NCI-H1105 treated with DMSO at 0.1 percent for 48 hours (cell line): ENCODE measurements at regions not wholly inside any gene's neighbourhood (a gene's known extent, or its start where the extent isn't known, plus 50 kb on each side); places are given as distances from the start of the nearest gene placed in this dataset.
"Not testable (repeated sequence)": the region's sequence is repeated elsewhere in the genome, so short reads cannot be mapped to it uniquely, and the experiment has no call there.

Experiments used
- DNase-seq: peaks from one replicate; lab custom pipeline; 2025; lab: John Stamatoyannopoulos, UW

DNA sequence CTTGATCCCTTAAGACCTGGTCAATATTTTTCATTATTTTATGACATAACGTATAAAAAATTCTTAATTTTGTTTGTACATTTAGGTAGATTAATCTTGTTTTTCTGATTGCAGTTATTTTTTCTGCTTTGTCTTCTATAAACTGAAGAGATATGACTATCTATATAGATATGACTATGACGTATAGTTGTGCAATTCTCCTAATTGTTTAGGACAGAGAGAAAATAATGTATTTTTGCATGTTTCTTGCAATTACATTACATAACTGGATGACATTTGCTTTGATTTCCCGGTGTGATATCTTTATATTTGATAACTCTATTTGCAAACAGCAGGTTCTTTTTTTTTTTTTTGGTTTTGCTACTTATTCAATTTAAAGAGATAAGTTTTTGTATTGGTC is 310.2 kb upstream of the REG3G start:
- DNase-seq: no peak

DNA sequence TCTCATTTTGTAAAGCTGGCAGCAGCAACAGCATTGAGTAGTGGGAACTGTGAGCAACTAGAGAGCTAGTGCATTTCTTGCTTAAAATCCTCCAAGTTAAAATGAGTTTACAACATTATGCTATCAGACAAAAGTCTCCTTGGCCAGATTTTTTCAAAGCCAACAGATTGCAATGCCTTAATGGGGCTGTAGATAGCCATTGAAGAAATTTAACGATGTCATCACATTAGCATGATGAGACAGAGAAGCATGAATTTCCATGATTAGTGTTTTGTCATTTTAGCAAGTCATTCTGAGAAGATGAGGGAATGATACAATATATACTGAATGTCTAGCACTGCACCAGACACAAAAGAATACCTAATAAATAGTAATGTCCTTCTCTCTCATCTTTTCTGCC is 307.5 kb upstream of the REG3G start:
- no peak for DNase-seq

DNA sequence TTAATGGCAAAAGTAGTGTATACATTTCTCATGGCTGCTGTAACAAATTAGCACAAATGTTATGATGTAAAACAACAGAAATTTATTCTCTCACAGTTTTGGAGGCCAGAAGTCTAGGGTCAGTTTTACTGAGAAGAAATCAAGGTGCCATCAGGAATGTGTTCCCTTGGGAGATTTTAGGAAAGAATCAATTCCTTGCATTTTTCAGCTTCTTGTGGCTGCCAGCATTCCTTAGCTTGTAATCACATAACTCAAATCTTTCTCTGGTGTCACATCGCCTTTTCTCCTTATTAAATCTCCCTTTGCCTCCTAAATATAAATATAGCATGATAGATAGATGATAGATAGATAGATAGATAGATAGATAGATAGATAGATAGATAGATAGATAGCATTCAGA is 307.0 kb upstream of the REG3G start:
- no peak for DNase-seq

DNA sequence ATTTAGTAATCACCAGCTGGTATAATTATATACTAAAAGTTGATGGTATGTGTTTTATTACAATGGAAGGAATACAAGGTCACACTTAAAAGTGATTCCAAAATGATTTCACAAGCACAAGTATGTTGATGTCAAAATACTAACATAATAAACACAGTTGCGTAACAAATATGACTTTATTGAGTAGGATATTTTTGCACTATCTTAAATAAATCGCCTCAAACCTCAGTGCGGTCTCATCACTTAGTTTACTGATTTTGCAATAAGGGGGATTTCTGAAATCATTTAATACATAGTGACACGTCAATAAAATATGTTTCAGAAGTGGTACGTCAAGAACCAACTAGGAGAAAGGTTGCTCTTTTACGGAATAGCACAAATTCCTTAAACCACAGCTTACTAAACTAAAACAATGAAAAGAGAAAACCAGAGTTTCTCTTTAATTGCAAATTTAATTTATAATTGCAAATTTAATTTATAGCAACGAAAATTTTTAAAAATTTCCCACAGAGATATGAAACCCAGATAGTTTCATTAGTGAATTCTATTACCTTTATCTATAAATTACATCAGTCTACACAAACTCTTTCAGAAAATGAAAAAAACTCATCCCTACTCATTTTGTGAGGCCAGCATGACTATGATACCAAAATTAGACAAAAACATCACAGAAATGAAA is 304.0 kb upstream of the REG3G start:
- DNase-seq: no peak

DNA sequence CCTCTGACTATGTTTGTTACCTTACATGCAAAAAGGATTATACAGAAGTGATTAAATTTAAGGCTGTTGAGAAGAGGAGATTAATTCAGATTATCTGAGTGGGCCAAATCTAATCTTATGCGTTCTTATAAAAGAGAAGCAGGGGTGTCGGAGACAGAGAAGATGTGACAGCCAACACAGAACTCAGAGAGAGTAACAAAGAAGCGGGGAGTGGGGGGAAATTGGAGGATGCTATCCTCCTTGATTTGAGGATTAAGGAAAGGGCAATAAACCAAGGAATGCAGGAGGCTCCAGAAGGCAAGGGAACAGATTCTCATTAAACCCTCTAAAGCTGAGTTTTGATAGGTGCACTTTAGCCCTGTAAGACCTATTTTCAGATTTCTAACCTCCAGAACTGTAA is 291.3 kb upstream of the REG3G start:
- no peak for DNase-seq

DNA sequence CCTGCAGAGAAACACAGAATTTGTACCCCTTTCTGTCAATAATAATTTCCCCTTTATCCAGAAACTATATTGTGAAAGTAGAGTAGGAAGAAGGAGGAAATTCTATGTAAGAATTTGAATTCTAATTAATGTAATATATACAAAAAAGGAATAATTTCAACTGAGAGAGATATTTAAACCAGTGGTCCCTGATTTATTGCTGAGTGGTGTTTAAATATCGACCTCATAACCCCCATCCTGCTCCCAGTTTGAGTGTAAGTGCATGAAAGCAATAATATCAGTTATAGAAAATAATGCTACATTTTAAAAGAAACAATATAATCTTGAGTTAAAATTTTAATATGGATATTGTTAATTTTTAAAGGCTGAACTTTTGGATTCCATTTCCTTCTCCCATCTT is 286.2 kb upstream of the REG3G start:
- no peak for DNase-seq

DNA sequence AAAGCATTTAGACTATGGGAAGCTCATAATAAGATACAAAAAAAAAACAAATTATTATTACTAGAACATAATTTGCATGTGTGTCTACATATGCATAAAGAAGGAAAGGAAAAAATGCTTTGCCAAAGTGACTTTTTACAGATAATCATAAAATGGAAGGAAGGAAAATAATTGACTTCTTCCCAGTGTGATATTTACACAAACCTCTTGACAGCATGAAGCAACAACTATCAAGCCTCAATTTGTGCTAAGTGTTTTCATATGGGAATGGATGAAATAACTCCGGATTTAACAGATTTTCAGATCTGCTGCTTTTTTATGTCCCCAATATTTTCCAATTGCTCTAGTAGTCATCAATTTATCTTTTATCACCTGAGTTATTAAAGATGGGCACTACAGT is 275.9 kb upstream of the REG3G start:
- DNase-seq: no peak

DNA sequence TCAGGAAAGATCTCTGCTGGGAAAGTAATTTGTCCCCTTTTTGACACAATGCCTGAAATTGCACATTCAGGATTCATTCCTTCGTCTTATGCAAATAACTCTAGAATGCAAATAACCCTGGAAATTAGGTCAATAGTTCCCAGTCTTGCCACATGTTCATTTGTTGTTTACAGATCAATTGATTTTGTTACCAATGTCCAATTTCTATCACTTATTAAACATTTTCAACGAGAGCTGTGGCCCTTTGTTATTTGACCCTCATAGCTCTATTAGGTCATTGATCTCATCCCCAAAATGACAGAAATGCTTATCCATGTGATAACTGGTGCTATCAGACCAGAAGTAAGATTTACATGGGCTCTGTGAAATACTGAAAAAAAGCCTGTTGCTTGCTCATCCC is 275.3 kb upstream of the REG3G start:
- no peak for DNase-seq

DNA sequence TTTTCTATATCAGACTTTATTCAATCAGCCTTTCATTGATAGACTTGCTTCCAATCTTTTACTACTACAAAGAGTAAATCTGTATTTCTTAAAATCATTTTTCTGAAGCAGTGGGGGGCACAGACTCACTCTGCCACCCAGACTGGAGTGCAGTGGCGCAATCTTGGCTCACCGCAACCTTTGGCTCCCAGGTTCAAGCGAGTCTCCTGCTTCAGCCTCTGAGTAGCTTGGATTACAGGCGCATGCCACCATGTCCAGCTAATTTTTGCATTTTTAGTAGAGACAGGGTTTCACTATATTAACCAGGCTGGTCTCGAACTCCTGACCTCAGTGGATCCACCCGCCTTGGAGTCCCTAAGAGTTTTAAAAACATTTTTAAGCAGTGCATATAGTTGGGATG is 270.6 kb upstream of the REG3G start:
- no peak for DNase-seq

DNA sequence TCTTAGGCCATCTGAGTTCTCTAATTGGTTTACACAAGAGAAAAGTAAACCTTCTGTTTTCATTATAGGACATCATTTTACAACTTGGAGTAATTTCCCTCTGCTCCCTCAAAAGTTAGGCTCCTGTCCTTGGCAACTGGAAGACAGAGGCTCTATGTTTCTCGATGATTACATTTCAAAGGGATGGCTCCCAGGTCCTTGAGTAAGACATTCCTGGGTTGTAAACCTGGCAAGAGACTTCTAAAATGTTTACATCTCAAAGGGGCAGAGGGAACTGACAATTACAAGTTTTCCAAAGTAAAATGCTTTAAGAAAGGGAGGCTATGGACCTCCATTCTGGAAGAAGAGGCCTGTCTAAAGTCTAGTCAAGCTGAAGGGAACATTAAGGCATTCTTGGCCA is 268.3 kb upstream of the REG3G start:
- DNase-seq: no peak

DNA sequence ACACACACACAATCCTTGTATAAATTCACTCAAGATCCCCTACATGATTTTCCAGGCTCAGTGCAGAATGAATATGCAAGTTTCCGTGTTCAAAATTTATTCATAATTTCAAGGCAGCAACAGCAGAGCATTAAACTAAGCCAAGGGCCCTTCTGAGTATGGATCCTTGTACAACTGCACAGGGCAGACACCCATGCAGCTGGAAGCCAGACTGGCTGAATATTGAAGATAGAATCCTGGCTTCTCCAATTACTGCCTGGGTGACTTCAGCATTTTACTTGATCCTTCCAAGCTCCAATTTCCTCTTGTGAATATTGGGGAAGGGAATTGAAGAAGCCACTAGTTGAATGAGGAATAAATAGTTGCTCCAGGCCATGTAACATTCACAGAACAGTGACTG is 267.9 kb upstream of the REG3G start:
- DNase-seq: no peak

DNA sequence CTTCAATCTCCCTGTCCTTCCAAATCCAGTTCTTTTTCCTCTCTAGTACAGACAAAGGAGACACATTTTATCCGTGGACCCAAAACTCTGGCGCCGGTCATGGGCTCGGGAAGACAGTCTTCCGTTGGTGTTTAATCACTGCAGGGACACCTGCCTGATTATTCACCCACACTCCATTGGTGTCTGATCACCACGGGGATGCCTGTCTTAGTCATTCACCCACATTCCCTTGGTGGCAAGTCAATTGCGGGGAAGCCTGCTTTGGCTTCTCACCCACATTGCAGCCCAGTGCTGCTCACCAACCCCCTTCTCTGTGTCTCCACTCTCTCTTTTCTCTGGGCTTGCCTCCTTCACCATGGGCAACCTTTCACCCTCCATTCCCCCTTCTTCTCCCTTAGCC is 266.7 kb upstream of the REG3G start:
- not testable (repeated sequence) for DNase-seq

DNA sequence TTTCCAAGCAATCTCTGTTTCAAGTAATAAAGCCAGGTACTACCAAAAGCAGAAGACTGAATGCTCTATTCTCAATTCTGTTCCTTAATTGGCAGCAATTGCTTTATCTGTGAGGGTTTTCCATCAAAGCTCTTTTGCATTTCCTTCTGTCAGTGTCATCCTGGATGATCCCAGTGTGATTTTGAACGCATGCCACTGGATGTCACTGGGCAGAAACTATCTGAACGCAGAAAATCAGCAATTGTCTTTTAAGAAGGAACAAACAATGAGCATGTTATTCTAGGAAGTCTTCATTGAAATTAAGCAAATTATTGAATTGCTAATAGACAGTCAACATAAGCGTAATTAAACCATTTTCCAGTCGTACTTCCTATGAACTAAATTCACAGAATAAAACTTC is 259.0 kb upstream of the REG3G start:
- DNase-seq: no peak

DNA sequence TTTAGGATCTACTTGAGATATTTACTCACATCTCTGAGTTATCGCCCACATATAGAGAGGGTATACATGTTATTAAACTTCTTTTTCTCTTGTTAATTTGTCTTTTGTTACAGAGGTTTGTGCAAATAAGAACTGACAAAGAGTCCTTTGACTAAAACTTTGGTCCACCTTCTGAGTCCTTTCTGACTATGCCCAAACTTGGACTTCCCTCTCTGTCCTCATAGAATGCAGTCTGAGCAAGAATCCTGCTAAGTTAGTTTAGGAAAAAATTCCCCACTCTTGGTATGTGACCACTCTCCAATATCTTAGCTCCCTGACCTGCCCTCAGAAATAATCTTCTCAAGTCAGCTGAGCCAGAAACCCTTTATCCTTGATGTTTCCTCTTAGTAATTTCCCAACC is 257.5 kb upstream of the REG3G start:
- DNase-seq: no peak

DNA sequence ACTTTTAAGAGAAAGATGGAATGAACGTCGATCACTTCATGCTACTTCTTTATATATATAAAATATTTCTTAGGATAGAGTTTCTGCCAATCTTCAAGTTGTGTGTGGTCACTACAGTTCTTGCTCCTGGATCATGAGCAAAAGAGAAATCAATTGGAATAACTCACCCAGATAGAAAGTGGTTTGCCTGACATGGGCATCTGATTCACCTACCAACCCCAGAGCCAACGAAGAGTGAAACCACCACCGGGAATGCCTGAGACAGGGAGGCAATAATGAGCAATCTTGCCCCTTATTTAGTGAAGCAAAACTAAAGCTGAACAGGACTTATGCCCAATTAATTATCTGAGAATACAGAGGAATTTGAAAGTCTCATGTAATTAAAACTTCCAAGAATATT is 250.2 kb upstream of the REG3G start:
- no peak for DNase-seq

DNA sequence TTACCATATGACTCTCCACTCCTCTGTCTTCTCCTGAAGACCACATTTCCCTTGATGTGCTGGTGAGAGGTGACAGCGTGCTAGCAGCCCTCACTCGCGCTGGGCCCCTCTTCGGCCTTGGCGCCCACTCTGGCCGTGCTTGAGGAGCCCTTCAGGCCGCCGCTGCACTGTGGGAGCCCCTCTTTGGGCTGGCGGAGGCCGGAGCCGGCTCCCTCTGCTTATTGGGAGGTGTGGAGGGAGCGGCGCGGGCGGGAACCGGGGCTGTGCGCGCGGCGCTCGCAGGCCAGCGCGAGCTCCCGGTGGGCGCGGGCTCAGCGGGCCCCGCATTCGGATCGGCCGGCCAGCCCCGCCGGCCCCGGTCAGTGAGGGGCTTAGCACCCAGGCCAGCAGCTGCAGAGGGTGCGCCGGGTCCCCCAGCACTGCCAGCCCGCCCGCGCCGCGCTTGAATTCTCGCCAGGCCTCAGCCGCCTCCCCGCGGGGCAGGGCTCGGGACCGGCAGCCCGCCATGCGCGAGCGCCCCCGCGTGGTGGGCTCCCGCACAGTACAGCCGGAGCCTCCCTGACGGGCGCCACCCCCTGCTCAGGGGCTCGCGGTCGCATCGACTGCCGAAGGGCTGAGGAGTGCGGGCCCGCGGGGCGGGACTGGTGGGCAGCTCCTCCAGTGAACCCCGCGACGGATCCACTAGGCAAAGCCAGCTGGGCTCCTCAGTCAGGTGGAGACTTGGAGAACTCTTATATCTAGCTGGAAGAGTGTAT is 246.6 kb upstream of the REG3G start:
- no peak for DNase-seq

DNA sequence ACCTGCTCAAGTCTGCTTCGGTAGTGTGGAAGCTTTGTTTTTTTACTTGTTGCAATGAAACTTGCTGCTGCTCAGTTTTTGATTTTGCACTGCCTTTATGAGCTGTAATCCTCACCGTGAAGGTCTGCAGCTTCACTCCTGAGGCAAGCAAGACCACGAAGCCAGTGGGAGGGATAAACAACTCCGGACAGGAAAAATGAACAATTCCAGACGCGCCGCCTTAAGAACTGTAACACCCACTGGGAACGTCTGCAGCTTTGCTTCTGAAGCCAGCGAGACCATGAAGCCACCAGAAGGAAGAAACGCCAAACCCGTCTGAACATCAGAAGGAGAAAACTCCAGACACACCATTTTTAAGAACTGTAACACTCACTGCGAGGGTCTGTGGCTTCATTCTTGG is 245.7 kb upstream of the REG3G start:
- DNase-seq: no peak

DNA sequence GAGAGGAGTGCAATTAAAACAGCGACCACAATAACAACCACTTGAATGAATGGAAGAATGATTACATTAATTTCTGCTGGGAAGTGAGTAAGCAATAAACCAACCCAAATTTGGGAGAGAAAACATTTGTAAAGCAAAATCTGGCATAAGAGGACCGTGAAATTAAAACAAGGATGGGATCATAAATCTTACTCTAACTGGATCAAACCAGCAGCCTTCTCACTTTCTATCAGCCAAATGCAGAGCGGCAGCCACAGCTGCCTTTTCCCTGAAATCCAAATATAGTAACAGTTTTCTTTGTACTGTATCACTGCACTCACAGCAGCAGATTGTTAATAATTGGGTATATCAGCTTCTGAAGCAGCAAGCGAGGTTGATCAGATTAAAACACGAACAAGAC is 245.2 kb upstream of the REG3G start:
- peak; percentile 90 for DNase-seq

DNA sequence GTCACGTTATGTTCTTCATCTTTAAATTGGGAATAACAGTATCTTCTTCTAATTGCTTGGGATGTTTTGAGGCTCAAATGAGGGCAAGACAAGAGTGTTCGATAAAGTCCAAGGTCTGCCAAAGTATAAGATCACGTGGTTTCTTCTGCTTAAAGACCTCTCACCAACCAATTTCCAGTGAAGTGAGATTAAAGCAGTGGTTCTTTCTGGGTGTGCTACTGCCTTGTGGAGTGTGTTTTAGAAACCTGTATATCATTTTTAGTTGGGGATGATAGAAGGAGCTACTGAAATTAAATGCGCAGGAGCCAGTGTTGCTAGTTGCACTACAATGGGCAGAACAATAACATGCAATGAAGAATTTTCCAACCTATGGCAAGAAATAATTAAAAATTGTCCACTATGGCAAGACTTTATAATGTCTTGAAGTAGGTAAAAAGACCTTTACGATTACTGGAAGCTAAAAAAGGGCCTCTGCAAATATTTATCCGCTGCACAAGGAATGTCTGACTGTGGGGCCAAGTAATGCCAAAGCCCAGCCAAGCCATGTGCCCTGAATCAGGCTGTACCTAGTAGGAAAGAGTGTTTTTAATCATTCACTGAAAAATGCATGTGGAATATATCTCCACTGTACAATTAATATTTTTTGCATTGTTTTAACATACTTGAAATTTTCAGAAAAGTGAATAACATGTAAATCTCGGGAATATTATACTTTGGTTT is 244.5 kb upstream of the REG3G start:
- no peak for DNase-seq

DNA sequence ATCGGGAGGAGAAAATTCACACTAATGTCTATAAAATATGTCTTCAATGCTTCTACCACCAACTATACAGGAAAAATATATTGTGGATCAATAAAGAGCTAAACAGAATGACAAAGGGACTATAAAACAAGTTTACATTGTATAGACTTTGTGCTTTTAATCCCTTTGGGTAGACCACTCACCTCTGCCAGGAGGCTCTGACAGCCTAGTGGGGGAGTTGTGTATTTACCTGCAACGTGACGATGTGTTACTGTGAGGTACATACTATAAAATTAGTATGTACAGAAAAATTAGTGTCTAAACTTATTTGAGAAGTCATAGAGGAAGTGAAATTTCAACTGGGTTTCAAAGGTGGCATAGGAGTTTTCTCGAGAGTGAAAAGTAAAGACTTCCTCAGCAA is 243.3 kb upstream of the REG3G start:
- DNase-seq: no peak

DNA sequence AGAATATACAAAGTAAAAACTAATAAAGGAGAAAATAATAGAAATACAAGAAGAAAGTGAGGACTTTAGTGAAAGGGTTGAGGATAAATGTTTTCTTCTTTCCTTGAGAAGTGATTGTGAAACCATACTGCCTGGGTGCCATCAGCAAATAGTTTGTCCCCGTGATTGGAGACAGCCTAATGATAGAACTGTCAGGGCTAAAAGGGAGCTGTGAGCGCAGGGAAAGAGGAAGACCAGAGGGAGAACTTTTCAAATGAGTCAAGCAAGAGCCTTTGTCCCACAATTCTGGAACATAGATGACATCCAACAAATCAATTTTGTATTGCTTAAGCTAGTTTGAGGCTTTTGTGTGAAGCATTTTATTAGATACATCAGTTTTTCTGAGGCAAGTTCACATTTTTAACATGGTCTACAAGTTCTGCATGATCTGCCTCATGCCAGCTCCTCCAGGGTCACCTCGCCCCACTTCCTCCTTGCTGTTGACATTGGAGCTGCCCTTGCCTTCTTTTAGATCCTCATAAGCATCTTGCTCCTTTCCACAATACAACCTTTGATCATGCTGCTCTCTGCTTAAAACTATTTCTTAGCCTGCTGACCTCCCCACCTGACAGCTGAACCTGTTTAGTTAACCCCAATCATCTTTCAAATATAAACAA is 213.4 kb upstream of the REG3G start:
- DNase-seq: no peak

DNA sequence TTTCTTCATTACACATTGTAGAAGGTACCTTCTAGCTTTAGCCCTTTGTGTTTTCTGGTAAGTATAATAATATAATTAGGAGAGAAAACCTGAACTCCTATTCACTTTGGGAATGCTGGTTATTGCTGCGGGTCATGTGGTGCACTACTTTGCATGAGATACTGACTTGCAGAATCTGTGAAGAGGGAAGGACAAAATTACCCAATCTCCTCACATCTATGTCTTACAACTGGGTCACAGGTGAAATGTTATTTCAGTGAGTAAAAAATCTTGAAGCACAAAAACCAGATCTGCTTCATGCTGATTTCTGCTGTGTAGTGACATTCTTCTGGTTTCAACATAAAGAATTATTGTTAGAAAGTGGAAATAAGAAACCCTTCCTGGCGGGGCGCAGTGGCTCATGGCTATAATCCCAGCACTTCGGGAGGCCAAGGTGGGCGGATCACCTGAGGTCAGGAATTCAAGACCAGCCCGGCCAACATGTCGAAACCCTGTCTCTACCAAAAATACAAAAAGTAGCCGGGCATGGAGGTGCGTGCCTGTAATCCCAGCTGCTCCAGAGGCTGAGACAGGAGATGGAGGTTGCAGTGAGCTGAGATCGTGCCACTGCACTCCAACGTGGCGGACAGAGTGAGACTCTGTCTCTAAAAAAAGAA is 211.0 kb upstream of the REG3G start:
- DNase-seq: no peak
